GM18870 (cell line): ENCODE measurements at regions not wholly inside any gene's neighbourhood (a gene's known extent, or its start where the extent isn't known, plus 50 kb on each side); places are given as distances from the start of the nearest gene placed in this dataset.
"Not testable (repeated sequence)": the region's sequence is repeated elsewhere in the genome, so short reads cannot be mapped to it uniquely, and the experiment has no call there.

Experiments used
- ATAC-seq: cut with Tn5 transposase; IDR thresholded peaks from one replicate; pipeline ENCODE4 v1.9.1; 2021; ENCODE audit warnings: moderate library complexity; ENCODE audit not compliant: unreplicated experiment

- ATAC-seq, result no peak
Measured at GRCh38 chr16:26961459-26961858, 105.3 kb upstream of the C16orf82 start.

DNA sequence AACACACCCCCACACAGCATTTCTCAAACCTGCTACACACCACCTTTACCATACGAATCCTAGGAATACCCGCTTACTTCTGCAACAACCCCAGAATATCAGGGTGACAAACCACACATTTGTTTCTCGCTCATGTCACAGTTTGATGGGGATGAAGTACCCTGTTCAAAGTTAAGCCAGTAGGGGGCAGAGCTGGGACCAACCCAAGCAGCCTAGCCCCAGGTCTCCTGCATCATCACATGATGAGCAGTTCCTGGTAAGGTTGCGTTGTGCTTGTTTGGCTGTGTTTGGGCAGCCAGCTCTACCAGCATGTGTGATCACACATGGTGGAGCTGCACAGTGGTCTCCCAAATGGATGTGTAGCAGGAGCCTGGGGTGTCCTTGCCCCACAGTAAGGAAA, 103.6 kb upstream of the C16orf82 start:
- ATAC-seq, result no peak

DNA sequence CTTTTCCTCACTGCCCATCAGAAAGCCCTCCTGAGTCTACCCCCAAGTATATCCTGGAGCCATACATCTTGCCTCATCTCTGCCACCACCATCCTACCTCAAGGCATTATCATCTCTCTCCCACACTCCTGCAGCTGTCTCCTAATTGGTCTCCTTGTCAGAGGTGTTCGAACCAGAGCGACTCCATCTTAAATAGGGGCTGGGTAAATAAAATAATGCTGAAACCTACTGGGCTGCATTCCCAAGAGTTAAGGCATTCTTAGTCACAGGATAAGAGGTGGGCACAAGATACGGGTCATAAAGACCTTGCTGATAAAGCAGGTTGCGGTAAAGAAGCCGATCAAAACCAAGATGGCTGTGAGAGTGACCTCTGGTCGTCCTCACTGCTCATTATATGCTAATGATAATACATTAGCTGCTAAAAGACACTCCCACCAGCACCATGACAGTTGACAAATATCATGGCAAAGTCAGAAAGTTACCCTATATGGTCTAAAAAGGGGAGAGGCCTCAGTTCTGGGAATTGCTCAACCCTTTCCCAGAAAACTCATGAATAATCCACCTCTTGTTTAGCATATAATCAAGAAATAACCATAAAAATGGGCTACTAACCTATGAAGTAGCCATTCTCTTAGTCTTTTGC, 97.0 kb upstream of the C16orf82 start:
- no peak for ATAC-seq

DNA sequence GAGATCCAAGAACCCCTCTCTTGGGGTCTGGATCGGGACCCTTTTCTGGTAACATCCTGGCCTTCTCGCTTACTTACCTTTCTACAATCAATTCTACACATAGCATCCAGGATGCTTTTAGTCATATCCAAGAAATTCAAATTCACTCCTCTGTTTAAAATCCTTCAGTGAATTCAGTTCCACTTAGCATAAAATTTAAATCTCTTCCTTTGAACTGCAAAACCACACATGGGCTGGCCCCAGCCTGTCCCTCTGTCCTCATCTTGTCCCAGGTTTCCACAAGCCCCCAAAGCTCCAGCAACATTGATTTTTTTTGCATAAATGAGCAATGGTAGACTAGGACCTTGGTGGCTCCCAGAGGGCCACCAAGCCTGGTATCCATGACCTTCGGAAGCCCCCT, 96.4 kb upstream of the C16orf82 start:
- ATAC-seq, result no peak

DNA sequence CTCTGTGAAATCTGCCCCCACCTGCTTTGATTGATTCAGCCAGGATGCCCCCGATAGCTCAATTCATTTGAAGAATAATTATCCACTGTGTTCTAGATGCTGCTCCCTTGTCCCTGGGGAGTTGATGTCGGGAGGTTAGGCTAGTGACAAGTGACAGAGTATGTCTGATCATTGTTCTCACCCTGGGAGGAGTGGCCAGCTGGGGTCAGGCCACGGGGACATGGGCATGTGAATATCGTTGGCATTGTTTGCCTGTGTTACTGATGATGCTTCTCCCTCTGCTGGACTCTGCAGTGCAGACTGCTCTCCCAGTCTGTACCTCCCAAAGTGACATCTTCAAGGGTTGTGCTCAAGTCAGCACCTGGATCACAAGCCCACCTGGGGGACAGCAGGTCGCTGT, 89.9 kb upstream of the C16orf82 start:
- no peak for ATAC-seq

DNA sequence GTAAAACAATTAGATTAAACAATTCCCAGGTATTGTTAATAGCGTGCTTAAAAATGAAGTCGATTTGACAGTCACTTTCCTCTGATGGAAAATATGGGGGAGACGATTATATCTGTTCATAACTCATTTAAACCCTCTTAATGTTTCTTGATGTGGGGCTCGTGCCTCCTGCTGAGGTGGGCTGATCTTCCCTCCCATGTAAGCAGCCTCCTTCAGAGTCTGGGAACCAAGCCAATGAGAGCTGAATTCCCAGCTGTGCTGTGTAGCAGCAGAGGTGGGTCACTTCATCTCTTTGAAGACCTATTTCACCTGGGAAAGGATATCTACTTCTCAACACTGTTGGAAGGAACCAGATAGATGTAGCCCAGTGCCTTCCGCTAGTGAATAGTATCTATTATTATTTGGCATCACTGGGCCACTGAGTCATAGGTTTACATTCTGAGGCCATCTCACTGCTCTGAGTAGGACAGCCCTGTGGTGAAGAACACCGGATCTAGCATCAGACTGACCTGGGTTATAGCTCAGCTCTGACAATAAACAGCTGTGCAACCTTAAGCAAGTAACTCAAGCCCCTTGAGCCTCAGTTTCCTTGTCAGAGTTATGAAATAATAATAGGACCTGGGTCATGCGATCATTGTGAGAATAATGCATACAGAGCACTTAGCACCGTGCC, 85.3 kb upstream of the C16orf82 start:
- no peak for ATAC-seq

GRCh38 chr16:26982422-26982821, 84.3 kb upstream of the C16orf82 start:
- ATAC-seq, result no peak

DNA sequence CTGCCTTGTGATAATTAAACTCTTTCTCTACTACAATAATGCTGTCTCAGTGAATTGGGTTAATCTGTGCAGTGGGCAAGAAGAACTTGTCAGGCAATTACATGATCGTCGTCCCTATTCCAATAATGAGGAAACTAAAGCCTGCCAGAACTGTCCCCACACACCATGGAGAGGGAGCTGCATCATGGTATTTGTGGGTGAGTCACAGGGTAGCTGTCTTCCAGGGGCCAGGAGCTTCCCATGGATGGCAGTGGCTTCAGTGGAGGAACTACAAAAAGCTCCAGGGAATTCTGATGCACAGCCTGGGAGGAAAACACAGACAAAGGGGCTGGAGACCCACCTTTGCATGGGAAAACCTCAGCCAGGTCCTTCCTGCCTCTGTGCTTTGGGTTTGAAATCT, 83.3 kb upstream of the C16orf82 start:
- ATAC-seq, result no peak

DNA sequence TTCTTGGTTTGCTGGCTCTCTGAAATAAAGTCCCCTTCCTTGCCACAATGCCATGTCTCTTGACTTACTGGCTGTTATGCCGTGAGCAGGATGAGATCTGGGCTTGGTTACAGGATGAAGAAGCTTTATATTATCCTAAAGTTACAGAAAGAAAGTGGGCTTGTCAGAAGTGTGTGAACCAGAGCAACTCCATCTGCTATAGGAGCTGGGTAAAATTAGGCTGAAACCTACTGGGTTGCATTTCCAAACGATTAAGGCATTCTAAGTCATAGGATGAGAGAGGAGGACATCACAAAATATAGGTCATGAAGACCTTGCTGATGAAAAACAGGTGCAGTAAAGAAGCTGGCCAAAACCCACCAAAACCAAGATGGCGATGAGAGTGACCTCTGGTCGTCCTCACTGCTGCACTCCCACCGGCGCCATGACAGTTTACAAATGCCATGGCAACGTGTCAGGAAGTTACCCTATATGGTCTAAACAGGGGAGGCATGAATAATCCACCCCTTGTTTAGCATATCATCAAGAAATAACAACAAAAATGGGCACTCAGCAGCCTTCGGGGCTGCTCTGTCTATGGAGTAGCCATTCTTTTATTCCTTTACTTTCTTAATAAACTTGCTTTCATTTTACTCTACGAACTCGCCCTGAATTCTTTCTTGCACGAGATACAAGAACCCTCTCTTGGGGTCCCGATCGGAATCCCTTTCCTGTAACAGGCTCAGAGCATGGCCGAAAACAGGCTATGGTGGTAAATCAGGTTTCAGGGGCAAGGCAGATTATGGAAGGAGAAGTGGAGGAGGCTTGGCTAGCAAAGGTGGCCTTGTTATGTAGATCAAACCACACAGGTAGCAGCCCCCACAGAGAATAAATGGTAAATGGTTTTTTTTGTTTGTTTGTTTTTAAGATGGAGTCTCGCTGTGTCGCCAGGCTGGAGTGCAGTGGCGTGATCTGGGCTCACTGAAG, 81.3 kb upstream of the C16orf82 start:
- ATAC-seq, result no peak

DNA sequence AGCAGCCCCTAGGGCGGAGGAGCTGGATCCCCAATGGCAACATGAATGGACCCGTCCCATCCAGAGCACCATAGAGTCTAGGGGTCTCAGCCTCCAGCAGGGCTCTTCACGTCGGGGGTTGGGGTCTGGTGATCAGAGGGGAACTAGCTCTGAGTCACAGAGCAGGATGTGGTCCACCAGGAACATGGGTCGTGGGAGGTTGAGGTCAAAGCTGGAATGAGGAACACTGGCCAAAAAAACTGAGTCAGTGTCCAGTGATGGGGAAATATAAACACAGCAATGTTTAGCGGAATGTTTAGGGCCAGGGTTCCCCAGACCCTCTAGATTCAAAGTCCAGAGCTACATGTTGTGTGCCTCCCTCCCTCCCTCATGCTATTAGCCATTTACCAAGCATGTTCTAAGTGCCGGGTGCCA, 79.1 kb upstream of the C16orf82 start:
- no peak for ATAC-seq

DNA sequence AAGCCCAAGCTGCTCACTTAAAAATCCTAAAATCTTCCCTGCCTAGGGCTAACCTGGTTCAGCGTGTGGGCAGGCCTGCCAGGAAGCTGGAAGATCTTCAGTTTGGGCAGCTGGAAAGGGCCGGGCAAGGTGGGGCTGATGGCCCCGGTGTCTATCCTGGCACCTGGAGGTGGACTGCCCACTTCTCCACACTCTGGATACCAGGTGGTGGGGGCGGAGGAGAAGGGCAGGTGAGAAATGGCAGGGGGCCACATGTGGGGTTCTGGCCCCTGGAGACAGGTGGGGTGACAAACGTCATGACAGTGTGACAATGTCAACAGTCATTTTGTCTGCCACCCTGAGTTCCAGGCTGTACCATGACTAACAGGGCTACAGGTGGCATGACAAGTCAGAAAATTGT, 78.5 kb upstream of the C16orf82 start:
- ATAC-seq, result no peak

DNA sequence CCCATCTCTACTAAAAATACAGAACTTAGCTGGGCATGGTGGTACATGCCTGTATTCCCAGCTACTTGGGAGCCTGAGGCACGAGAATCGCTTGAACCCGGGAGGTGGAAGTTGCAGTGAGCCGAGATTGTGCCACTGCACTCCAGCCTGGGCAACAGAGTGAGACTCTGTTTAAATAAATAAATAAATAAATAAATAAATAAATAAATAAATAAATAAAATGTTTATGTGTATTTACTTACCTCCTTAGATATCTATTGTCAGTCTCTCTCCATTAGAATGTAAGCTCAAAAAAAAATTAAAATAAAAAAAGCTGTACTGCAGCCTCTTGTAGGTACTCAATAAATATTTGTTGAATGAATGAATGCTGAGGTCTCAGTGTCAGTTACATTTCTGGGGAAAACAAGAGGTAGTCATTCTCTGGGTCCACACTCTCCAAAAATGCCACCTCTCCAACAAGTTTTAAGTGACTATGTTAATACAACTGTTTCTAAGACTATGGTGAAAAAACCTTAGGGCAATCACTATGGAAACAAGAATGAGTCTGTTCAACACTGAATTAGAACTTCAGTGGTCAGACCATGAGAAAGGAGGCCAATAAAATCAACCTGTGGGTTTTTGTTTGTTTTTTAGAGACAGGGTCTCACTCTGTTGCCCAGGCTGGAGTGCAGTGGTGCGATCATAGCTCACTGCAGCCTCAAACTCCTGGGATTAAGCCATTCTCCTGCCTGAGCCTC, 76.2 kb upstream of the C16orf82 start:
- ATAC-seq, result not testable (repeated sequence)

DNA sequence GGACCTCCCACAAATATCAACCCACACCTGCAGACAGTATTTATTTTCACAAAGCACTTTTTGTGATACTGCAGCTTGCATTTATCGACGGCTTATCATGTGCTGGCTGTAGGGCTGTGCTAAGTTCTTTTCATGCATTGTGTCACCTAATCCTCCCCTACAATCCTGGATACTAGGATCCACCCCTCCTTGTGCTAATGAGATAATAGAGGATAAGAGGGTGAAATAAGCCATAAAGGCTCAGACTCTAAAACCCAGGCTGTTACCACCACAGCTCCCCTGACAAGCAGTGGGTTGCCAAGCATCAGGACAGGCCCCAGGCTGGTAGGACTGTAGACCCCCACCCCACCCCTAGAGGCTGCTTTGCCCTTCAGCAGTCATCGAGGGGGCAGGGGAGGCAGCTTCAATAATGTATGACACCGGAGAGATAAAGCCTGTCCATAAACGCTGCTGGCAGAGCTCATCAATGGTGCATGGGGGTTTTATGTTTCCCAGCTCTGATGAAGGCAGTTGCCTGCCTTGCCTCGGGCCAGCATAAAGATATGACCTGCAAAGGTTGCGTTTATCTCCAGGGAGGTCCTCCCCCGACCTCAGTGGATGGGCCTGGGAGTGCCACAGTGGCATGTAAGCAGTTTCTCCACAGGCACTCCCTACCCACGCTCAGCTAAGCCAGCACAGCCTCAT, 73.9 kb upstream of the C16orf82 start:
- no peak for ATAC-seq

DNA sequence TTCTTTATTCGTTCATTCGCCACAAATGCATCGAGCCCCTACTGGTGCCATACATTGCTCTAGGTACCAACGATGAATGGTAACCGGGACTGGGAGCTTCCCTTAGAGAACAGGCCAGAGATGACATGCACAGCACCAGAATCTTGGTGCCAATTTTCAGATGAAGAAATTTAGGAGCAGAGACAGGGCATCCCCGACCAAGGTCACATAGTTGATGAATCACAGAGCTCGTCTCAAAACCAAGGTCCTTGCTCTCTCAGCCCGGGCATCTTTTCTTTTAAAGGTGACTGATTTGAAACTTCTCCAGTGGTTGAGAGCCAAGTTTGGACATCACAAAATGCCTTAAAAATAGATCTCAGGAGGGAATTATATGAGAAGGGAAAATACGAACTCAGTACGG, 73.2 kb upstream of the C16orf82 start:
- no peak for ATAC-seq

- no peak for ATAC-seq
Measured at GRCh38 chr16:26993963-26994362, 72.8 kb upstream of the C16orf82 start.

DNA sequence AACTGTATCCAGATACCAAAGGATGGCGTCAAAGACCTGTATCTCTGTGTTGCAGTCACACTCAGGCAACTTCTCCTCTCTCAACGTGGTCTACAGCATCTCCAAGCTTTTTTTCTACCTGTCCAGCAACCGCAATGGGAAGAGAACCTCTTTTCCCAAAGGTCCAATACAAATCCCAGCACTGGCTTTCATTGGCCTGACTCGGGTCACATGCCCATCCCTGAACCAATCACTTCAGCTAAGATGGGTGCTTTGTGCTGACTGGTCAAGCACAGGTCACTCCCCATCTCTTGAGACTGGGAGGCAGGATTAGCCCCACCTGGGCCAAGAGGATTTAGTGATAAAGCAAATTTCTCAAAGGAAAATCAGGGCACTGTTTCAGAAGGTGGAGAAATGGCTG, 71.2 kb upstream of the C16orf82 start:
- no peak for ATAC-seq

DNA sequence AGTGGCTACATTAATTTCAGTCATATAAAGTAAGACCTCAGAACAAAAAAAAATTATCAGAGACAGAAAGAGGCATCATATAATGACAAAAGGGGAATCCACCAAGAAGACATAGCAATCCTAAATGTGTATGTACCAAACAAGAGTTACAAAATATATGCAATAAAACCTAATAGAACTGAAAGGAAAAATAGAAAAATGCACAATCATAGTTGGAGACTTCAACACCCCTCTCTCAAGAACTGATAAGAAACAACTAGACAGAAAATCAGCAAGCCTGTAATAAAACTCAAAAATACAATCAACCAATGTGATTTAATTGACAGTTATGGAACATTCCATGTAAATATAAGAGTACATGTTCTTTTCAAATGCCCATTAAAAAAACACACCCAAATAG, 61.3 kb upstream of the C16orf82 start:
- no peak for ATAC-seq
